ENCODE measurements at regions not wholly inside any gene's neighbourhood (a gene's known extent, or its start where the extent isn't known, plus 50 kb on each side); places are given as distances from the start of the nearest gene placed in this dataset.

GRCh38 chr10:124153023-124153826 is 59.8 kb upstream of the CHST15 start:
- Histone ChIP-seq H3K27ac (peak overlapping the region in 2 of 4 donors; percentile 30 to 38), H3K9me3 (no peaks in the 10 kb centered on the region), H3K36me3 (no peaks in the 10 kb centered on the region), H3K4me3 (no peak overlapping the region), H3K4me1 (peaks cover 3 to 22% (median 4%) of the 10 kb centered on the region in 3 donors), H3K27me3 (no peaks in the 10 kb centered on the region)
- ATAC-seq (peak; percentile 47 to 85 (median 70)), DNase-seq (peak in 3 of 6 donors; percentile 20 to 45 (median 31)), FAIRE-seq (no peak)
- TF ChIP-seq, protein P1, sequence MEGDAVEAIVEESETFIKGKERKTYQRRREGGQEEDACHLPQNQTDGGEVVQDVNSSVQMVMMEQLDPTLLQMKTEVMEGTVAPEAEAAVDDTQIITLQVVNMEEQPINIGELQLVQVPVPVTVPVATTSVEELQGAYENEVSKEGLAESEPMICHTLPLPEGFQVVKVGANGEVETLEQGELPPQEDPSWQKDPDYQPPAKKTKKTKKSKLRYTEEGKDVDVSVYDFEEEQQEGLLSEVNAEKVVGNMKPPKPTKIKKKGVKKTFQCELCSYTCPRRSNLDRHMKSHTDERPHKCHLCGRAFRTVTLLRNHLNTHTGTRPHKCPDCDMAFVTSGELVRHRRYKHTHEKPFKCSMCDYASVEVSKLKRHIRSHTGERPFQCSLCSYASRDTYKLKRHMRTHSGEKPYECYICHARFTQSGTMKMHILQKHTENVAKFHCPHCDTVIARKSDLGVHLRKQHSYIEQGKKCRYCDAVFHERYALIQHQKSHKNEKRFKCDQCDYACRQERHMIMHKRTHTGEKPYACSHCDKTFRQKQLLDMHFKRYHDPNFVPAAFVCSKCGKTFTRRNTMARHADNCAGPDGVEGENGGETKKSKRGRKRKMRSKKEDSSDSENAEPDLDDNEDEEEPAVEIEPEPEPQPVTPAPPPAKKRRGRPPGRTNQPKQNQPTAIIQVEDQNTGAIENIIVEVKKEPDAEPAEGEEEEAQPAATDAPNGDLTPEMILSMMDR (IDR thresholded peaks at IDR 0.05), result no peak
- intact Hi-C loops (cut with DNase I), result no loop called here
- 34 to 41% methylated on average over 20 of the region's 20 CpGs for WGBS, 2 donors

- TF ChIP-seq, protein P1 (IDR thresholded peaks at IDR 0.05), result no peak
- FAIRE-seq, result no peak
- H3K4me3 ChIP-seq, result no peak overlapping the region
These were observed 59.0 kb upstream of the CHST15 start for GRCh38 chr10:124152139-124153022.

GRCh38 chr10:124151466-124152095 is 58.2 kb upstream of the CHST15 start:
- no peak for FAIRE-seq

More at GRCh38 chr10:124152139-124153022, 59.0 kb upstream of the CHST15 start:
- H3K36me3 ChIP-seq, result no peaks in the 10 kb centered on the region
- intact Hi-C loops (cut with DNase I), result no loop called here
- peaks cover 3 to 22% (median 4%) of the 10 kb centered on the region in 3 donors for H3K4me1 ChIP-seq
- WGBS, 2 donors, result 44 to 58% methylated on average over 32 of the region's 32 CpGs
- ATAC-seq, result peak; percentile 27 to 84 (median 72)
- peak in 1 of 6 donors; percentile 21 for DNase-seq
- H3K27ac ChIP-seq, result peak overlapping the region in 2 of 4 donors; percentile 30 to 38
- H3K9me3 ChIP-seq, result no peaks in the 10 kb centered on the region
- H3K27me3 ChIP-seq, result no peaks in the 10 kb centered on the region

DNA sequence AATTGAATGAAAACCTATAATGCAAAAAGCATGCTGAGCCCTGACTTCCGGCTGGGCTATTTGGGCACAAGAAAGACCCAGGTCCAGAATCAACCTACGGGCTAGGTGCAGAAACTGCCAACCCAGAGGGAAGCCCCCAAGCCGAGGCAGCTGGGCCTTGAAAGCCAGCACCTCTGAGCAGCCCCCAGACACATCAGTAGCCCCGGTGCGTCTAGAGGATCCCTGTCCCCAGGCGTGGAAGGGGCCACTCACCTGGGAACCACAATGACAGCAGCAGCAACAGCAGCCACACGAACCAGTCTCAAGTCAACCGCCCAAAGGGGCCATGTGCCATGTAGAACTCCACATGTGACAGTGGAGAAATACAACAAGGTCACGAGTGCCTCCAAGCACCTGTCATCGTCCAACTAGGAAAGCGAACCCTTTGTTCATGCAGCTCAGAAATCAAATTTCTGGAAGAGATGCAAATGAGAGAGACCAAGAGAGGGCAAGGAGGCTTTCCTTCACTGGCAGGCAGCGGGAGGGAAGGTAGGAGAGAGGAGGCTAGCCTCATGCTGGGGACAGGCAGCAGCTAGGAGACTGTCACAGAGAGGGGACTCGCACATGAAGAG is 57.5 kb upstream of the CHST15 start:
- WGBS, 2 donors, result 75 to 81% methylated on average over 13 of the region's 13 CpGs
- H3K27ac ChIP-seq, result no peak overlapping the region
- H3K4me1 ChIP-seq, result peaks cover 0 to 14% (median 3%) of the 10 kb centered on the region in 3 donors
- H3K36me3 ChIP-seq, result no peaks in the 10 kb centered on the region
- intact Hi-C loops (cut with DNase I), result no loop called here
- no peak for DNase-seq
- H3K9me3 ChIP-seq, result no peaks in the 10 kb centered on the region
- TF ChIP-seq, protein P1 (IDR thresholded peaks at IDR 0.05), result no peak
- no peak overlapping the region for H3K4me3 ChIP-seq
- no peak for FAIRE-seq
- no peaks in the 10 kb centered on the region for H3K27me3 ChIP-seq
- no peak for ATAC-seq

More at GRCh38 chr10:124151466-124152095, 58.2 kb upstream of the CHST15 start:
- no peak overlapping the region for H3K27ac ChIP-seq
- H3K4me1 ChIP-seq, result peaks cover 3 to 20% (median 4%) of the 10 kb centered on the region in 3 donors
- H3K27me3 ChIP-seq, result no peaks in the 10 kb centered on the region
- TF ChIP-seq, protein P1 (IDR thresholded peaks at IDR 0.05), result no peak
- 70 to 74% methylated on average over 11 of the region's 11 CpGs for WGBS, 2 donors
- DNase-seq (no peak), ATAC-seq (no peak)
- H3K36me3 ChIP-seq, result no peaks in the 10 kb centered on the region
- no peak overlapping the region for H3K4me3 ChIP-seq
- no peaks in the 10 kb centered on the region for H3K9me3 ChIP-seq
- intact Hi-C loops (cut with DNase I), result no loop called here
